NCI-H128 (cell line): ENCODE measurements at regions not wholly inside any gene's neighbourhood (a gene's known extent, or its start where the extent isn't known, plus 50 kb on each side); places are given as distances from the start of the nearest gene placed in this dataset.

ENCODE experiments used
- DNase-seq: peaks from one replicate; lab custom pipeline; 2025; ENCODE audit not compliant: unreplicated experiment; lab: John Stamatoyannopoulos, UW

GRCh38 chr4:141783770-141784169, 147.4 kb downstream of the IL15 start:
- DNase-seq, result no peak

DNA sequence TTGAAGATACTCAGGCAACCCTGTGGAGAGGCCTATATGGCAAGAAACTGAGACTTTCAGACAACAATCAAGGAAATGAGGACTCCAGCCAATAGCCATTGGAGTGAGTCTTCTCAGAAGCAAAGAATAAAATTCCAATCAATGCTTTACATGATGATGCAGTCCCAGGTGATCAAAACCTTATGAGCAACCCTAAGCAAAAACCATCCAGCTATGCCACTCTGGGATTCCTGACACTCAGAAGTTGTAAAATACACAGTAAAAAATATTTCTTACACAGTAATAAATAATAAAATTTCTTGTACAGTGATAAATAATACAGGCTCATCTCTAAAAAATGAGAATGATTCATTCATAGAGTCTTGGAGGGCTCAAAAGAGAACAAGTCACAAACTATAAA, 150.6 kb downstream of the IL15 start:
- DNase-seq, result no peak

GRCh38 chr4:141788169-141788915, 152.0 kb downstream of the IL15 start:
- DNase-seq, result no peak

GRCh38 chr4:141789716-141790115, 153.3 kb downstream of the IL15 start:
- DNase-seq, result no peak

- DNase-seq, result no peak
Observed at GRCh38 chr4:141792164-141792563, 155.8 kb downstream of the IL15 start.

DNA sequence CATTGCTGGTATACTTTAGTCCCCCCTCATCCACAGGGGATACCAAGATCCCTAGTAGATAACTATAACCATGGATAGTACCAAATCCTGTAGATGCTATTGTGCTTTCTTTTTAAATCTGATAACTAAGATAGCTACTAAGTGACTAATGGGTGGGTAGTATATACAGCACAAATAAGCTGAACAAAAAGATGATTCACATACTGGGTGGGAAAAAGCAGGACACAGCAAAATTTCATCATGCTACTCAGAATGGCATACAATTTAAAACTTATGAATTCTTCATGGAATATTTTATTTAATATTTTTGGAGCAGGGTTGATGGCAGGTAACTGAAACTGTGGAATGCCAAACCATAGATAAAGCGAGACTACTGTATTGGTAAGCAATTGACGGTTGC, 161.6 kb downstream of the IL15 start:
- DNase-seq, result no peak

- DNase-seq, result no peak
Observed at GRCh38 chr4:141801558-141801957, 165.2 kb downstream of the IL15 start.

GRCh38 chr4:141802333-141802732, 165.9 kb downstream of the IL15 start:
- DNase-seq, result no peak

DNA sequence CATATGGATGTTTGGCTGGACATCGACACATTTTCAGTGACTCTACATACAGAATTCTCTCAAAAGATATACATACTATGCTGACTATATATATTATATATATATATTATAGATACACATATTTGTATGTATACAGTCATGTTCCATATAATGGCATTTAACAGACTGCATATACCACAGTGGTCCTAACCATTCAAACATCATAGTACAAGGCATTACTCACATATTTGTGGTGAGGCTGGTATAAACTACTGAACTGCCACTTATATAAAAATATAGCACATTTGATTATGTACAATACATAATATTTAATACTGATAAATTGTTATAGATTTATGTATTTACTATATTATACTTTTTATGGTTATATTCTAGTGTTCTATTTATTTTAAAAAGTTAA, 168.5 kb downstream of the IL15 start:
- DNase-seq, result no peak

GRCh38 chr4:141807103-141807891, 170.9 kb downstream of the IL15 start:
- no peak for DNase-seq

DNA sequence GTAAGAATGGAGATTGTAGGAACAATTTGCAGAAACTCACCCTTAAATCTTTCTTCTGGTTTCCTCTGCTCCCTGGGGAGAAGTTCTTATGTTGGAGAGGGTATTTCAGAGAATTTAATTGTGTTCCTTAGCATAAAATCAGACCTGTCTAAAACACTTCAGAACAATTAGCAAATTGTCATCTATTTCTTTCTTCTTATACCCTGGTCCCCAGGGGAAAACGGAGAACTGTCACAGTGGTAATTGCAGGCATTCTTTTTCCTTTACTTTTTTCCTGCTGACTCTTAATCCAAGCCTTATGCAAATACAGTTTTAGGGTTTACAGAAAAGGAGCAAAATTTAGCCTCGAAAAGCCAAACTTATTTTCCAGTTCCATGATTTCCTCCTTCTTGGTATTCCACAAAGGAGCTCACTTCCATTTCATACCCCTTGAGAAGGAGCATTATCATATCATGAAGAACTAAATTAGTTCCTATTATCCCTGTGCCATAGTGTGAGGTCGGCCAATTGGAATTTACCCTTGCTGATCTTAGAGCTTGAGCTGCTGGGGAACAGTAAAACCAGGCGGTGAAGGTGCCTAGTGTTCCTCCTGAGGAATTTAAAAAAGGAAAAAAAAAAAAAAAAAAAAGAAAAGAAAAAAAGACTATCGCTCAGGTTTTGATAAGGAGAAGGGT, 173.8 kb downstream of the IL15 start:
- DNase-seq, result no peak

- DNase-seq, result no peak
Observed at GRCh38 chr4:141810712-141811375, 174.5 kb downstream of the IL15 start.

- DNase-seq, result no peak
Observed at GRCh38 chr4:141812158-141812557, 175.8 kb downstream of the IL15 start.

GRCh38 chr4:141814499-141814898, 178.1 kb downstream of the IL15 start:
- DNase-seq, result no peak

GRCh38 chr4:141815646-141816045, 179.3 kb downstream of the IL15 start:
- DNase-seq, result no peak

DNA sequence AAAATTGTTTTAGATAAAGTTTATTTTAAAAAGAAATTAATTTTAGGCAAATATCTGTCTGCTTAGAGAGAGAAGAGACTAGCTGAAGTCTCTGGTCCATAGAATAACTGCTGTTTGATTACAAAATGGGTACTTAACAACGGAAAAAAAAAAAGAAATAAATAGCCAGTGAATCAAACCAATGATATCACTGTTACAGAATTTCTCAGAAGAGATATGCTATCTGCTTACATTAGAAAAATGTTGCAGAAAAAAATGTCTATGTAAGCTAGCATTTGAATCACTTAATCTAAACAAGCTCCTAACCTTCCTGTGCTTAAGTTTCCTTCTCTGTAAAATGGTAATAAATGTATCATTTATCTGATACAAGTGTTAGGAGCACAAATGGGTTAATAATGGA, 189.9 kb downstream of the IL15 start:
- DNase-seq, result no peak

- DNase-seq, result no peak
Observed at GRCh38 chr4:141833209-141833608, 196.8 kb downstream of the IL15 start.

DNA sequence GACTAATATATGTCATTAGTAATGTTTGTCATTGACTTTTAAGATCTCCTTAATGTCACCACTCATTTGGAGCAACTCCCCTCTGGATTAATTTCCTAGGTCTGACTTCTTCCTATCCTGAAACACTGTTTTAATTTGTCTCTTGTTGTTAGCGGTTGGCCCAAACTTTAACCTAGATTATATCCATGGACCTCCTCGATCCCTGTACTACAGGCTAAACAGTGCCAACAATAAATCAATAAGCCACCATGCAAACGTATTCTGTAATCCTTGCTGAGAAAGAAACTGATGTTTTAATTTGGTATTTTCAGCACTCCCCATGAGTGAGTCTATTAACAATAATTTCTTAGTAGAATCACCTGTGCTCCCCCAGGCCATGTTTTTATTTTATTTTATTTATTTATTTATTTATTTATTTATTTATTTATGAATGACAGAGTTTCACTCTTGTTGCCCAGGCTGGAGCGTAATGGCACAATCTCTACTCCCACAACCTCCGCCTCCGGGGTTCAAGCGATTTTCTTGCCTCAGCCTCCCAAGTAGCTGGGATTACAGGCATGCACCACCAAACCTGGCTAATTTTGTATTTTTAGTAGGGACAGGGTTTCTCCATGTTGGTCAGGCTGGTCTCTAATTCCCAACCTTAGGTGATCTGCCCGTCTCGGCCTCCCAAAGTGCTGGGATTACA, 204.1 kb downstream of the IL15 start:
- no peak for DNase-seq

DNA sequence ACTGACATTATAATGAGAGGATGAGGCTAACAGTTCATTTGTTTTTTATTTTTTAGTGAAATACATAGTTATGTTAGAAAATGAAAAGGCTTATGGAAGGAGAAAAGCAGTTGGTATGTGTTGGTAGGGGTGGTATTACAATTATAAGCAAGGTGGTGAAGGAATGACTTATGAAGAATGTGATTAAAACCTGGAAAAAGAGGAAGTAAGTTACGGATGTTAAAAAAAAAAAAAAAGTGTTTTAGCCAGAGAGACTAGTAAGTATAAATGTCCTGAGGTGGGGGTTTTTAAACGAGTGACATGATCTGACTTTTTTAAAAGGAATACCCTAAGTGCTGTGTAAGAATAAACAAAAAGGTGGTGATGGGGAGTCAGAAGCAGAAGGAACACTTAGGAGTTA, 206.8 kb downstream of the IL15 start:
- DNase-seq, result no peak

DNA sequence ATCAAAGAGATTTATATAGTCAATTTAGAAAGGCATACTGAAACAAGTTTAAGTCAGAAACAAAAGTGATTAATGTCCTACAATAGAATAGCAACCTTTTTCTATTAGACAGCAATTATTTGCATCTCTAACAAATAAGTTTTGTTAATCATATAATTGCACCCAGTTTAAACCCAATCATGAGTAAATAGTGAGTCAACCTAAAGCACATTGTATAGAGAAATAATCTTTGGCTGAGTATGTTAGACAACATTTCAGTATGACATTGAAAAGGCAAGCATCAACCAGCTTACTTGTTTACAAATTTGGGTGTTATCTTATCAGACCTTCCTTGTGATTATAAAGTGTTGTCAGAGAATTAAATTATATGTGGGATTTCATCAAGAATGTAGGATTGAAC, 209.5 kb downstream of the IL15 start:
- DNase-seq, result no peak

GRCh38 chr4:141849367-141849766, 213.0 kb downstream of the IL15 start:
- DNase-seq, result no peak
